GM23338 (cell line): ENCODE measurements at regions not wholly inside any gene's neighbourhood (a gene's known extent, or its start where the extent isn't known, plus 50 kb on each side); places are given as distances from the start of the nearest gene placed in this dataset.

Experiments used
- ATAC-seq: fragments of 200-7000 bp; cut with Tn5 transposase; 3 replicates; pipeline ENCODE4 v1.9.1; 2020
- DNase-seq: peaks from one replicate; pipeline ENCODE4 v3.0.0-alpha.2; 2015; ENCODE audit warnings: low spot score
- H2AFZ ChIP-seq: fragments of 200-600 bp; sonication (generic); 2 replicates; pipeline ENCODE4 v1.8.0; 2016; ENCODE audit warnings: antibody characterized with exemption, mild to moderate bottlenecking, moderate library complexity
- H3F3A ChIP-seq: fragments of 200-600 bp; sonication (generic); replicated peaks from 2 replicates; pipeline ENCODE4 v1.8.0; 2017; ENCODE audit warnings: antibody characterized with exemption, mixed run types, low read depth
- H3K27ac ChIP-seq: fragments of 200-600 bp; sonication (generic); 2 replicates; pipeline ENCODE4 v1.6.1; 2016; ENCODE audit warnings: low read depth
- H3K27me3 ChIP-seq: fragments of 200-600 bp; sonication (generic); 2 replicates; pipeline ENCODE4 v1.8.0; 2016; ENCODE audit warnings: mild to moderate bottlenecking, mixed run types, moderate library complexity; ENCODE audit not compliant: insufficient read depth
- H3K36me3 ChIP-seq: fragments of 200-600 bp; sonication (generic); 2 replicates; pipeline ENCODE4 v1.8.0; 2016; ENCODE audit warnings: mild to moderate bottlenecking; ENCODE audit not compliant: insufficient read depth
- H3K4me1 ChIP-seq: fragments of 200-600 bp; sonication (generic); 2 replicates; pipeline ENCODE4 v1.8.0; 2016; ENCODE audit warnings: mild to moderate bottlenecking, moderate library complexity; ENCODE audit not compliant: insufficient read depth
- H3K4me2 ChIP-seq: fragments of 200-600 bp; sonication (generic); 2 replicates; pipeline ENCODE4 v1.7.1; 2017; ENCODE audit warnings: mixed run types
- H3K4me3 ChIP-seq: fragments of 200-600 bp; sonication (generic); 2 replicates; pipeline ENCODE4 v1.6.1; 2016; ENCODE audit warnings: mixed run types
- H3K79me2 ChIP-seq: fragments of 200-600 bp; sonication (generic); replicated peaks from 2 replicates; pipeline ENCODE4 v1.8.0; 2017; ENCODE audit warnings: mild to moderate bottlenecking; ENCODE audit not compliant: insufficient read depth
- H3K9me2 ChIP-seq: fragments of 200-600 bp; sonication (generic); 2 replicates; pipeline ENCODE4 v1.8.0; 2017; ENCODE audit not compliant: insufficient read depth
- H4K20me1 ChIP-seq: fragments of 200-600 bp; sonication (generic); replicated peaks from 2 replicates; pipeline ENCODE4 v1.8.0; 2017; ENCODE audit warnings: mild to moderate bottlenecking; ENCODE audit not compliant: insufficient read depth
- H3K27ac Mint-ChIP-seq: 2 replicates; pipeline ENCODE4 v1.8.0; 2020; ENCODE audit warnings: inconsistent platforms, mild to moderate bottlenecking, moderate library complexity, mixed read lengths
- H3K27me3 Mint-ChIP-seq: 3 replicates; pipeline ENCODE4 v1.8.0; 2022; ENCODE audit warnings: low read depth, mild to moderate bottlenecking, moderate library complexity, mixed read lengths, inconsistent platforms; ENCODE audit not compliant: insufficient read depth, poor library complexity
- H3K36me3 Mint-ChIP-seq: 3 replicates; pipeline ENCODE4 v1.8.0; 2021; ENCODE audit warnings: low read depth, mild to moderate bottlenecking, inconsistent platforms, moderate library complexity, mixed read lengths
- H3K4me1 Mint-ChIP-seq: 3 replicates; pipeline ENCODE4 v1.8.0; 2020; ENCODE audit warnings: mild to moderate bottlenecking, inconsistent platforms, mixed read lengths
- H3K4me3 Mint-ChIP-seq: 3 replicates; pipeline ENCODE4 v1.8.0; 2021; ENCODE audit warnings: moderate library complexity, mild to moderate bottlenecking, inconsistent platforms, mixed read lengths
- H3K9me3 Mint-ChIP-seq: 3 replicates; pipeline ENCODE4 v1.8.0; 2020; ENCODE audit warnings: moderate library complexity, mild to moderate bottlenecking, inconsistent platforms, mixed read lengths
- CREB1 ChIP-seq: fragments of 250-450 bp; sonication (Bioruptor Pico); IDR thresholded peaks from 2 replicates; pipeline ENCODE4 v1.5.0; 2020; ENCODE audit warnings: low read depth, mild to moderate bottlenecking, moderate library complexity
- EZH2 ChIP-seq: fragments of 200-600 bp; sonication (generic); IDR thresholded peaks from one replicate; pipeline ENCODE4 v1.8.0; 2017; ENCODE audit warnings: antibody characterized with exemption, mild to moderate bottlenecking, low read depth; ENCODE audit not compliant: unreplicated experiment
- JUNB ChIP-seq: IDR thresholded peaks from one replicate; pipeline ENCODE4 v1.6.1; 2016; ENCODE audit warnings: antibody characterized with exemption; ENCODE audit not compliant: unreplicated experiment
- NANOG ChIP-seq: IDR thresholded peaks from 2 replicates; pipeline ENCODE4 v1.6.1; 2016; ENCODE audit warnings: antibody characterized with exemption, borderline replicate concordance
- POLR2AphosphoS5 ChIP-seq: IDR thresholded peaks from 2 replicates; pipeline ENCODE4 v1.6.1; 2016; ENCODE audit warnings: antibody characterized with exemption, low read depth
- STAT1 ChIP-seq: IDR thresholded peaks from one replicate; pipeline ENCODE4 v1.6.1; 2016; ENCODE audit warnings: antibody characterized with exemption; ENCODE audit not compliant: unreplicated experiment
- TF ChIP-seq, protein P1 (sequence below): IDR thresholded peaks from one replicate; pipeline ENCODE4 v1.6.1; 2018; ENCODE audit warnings: antibody characterized with exemption; ENCODE audit not compliant: unreplicated experiment
- TF ChIP-seq, protein P2 (sequence below): fragments of 250-450 bp; sonication (Bioruptor Pico); IDR thresholded peaks from 2 replicates; pipeline ENCODE4 v1.5.0; 2020; ENCODE audit warnings: mild to moderate bottlenecking, moderate library complexity

DNA sequence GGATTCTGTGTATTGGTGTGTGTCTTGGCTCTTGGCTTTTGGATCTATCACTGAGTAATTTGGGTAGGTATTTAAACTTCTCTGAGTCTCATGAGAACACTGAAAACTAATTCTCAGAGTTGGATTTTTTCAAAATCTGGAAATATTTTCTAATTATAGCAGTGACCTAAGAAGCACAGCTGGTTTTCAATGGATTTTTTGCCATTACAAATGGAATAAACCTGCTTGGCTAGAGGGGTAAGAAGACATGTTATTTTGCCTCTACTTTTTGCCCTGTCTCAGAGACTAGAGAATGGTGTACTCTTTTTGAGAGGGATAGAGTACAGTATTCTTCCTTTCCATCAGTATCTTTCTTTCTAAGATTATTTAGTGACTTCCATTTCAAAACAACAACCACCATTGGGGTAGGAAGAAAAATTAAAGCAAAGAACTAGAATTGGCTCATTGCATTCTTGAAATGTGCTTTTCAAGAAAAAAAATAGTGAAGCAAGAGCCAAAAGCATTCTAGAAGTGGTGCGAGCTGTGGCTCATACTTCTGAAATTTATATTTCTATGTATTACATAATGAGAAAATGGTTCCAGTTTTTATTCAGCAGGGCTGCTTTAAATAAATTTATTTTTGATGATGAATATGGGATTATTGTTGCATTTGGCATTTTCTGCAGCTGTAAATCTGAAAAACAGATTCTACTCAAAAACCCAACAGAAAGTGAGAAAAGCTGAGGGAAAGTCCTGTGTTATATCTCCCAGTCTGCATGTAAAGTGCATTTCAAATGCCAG lies 850.2 kb upstream of the SLIT2 start:
- ATAC-seq (no peak), DNase-seq (no peak)
- H3K9me2 ChIP-seq: no peaks in the 10 kb centered on the region
- no peaks in the 10 kb centered on the region for H3K27me3 ChIP-seq
- peaks cover 4% of the 10 kb centered on the region; the same call in 1 of the 2 replicates for H3K4me1 ChIP-seq
- Mint-ChIP-seq H3K4me3 (no peak overlapping the region), H3K9me3 (peaks cover 3% of the 10 kb centered on the region; the same call in 1 of the 3 replicates), H3K27me3 (peaks cover 4% of the 10 kb centered on the region), H3K4me1 (peaks cover 3% of the 10 kb centered on the region), H3K36me3 (peaks cover 2% of the 10 kb centered on the region; the same call in 1 of the 3 replicates), H3K27ac (no peak overlapping the region)
- no peaks in the 10 kb centered on the region for H3F3A ChIP-seq
- H3K27ac ChIP-seq: no peak overlapping the region
- H2AFZ ChIP-seq: peak overlapping the region; percentile 70; the same call in 1 of the 2 replicates
- TF ChIP-seq POLR2AphosphoS5 (no peak), CREB1 (no peak), NANOG (no peak), STAT1 (no peak), EZH2 (no peak), JUNB (no peak)
- TF ChIP-seq, protein P1, sequence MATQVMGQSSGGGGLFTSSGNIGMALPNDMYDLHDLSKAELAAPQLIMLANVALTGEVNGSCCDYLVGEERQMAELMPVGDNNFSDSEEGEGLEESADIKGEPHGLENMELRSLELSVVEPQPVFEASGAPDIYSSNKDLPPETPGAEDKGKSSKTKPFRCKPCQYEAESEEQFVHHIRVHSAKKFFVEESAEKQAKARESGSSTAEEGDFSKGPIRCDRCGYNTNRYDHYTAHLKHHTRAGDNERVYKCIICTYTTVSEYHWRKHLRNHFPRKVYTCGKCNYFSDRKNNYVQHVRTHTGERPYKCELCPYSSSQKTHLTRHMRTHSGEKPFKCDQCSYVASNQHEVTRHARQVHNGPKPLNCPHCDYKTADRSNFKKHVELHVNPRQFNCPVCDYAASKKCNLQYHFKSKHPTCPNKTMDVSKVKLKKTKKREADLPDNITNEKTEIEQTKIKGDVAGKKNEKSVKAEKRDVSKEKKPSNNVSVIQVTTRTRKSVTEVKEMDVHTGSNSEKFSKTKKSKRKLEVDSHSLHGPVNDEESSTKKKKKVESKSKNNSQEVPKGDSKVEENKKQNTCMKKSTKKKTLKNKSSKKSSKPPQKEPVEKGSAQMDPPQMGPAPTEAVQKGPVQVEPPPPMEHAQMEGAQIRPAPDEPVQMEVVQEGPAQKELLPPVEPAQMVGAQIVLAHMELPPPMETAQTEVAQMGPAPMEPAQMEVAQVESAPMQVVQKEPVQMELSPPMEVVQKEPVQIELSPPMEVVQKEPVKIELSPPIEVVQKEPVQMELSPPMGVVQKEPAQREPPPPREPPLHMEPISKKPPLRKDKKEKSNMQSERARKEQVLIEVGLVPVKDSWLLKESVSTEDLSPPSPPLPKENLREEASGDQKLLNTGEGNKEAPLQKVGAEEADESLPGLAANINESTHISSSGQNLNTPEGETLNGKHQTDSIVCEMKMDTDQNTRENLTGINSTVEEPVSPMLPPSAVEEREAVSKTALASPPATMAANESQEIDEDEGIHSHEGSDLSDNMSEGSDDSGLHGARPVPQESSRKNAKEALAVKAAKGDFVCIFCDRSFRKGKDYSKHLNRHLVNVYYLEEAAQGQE: no peak
- TF ChIP-seq, protein P2, sequence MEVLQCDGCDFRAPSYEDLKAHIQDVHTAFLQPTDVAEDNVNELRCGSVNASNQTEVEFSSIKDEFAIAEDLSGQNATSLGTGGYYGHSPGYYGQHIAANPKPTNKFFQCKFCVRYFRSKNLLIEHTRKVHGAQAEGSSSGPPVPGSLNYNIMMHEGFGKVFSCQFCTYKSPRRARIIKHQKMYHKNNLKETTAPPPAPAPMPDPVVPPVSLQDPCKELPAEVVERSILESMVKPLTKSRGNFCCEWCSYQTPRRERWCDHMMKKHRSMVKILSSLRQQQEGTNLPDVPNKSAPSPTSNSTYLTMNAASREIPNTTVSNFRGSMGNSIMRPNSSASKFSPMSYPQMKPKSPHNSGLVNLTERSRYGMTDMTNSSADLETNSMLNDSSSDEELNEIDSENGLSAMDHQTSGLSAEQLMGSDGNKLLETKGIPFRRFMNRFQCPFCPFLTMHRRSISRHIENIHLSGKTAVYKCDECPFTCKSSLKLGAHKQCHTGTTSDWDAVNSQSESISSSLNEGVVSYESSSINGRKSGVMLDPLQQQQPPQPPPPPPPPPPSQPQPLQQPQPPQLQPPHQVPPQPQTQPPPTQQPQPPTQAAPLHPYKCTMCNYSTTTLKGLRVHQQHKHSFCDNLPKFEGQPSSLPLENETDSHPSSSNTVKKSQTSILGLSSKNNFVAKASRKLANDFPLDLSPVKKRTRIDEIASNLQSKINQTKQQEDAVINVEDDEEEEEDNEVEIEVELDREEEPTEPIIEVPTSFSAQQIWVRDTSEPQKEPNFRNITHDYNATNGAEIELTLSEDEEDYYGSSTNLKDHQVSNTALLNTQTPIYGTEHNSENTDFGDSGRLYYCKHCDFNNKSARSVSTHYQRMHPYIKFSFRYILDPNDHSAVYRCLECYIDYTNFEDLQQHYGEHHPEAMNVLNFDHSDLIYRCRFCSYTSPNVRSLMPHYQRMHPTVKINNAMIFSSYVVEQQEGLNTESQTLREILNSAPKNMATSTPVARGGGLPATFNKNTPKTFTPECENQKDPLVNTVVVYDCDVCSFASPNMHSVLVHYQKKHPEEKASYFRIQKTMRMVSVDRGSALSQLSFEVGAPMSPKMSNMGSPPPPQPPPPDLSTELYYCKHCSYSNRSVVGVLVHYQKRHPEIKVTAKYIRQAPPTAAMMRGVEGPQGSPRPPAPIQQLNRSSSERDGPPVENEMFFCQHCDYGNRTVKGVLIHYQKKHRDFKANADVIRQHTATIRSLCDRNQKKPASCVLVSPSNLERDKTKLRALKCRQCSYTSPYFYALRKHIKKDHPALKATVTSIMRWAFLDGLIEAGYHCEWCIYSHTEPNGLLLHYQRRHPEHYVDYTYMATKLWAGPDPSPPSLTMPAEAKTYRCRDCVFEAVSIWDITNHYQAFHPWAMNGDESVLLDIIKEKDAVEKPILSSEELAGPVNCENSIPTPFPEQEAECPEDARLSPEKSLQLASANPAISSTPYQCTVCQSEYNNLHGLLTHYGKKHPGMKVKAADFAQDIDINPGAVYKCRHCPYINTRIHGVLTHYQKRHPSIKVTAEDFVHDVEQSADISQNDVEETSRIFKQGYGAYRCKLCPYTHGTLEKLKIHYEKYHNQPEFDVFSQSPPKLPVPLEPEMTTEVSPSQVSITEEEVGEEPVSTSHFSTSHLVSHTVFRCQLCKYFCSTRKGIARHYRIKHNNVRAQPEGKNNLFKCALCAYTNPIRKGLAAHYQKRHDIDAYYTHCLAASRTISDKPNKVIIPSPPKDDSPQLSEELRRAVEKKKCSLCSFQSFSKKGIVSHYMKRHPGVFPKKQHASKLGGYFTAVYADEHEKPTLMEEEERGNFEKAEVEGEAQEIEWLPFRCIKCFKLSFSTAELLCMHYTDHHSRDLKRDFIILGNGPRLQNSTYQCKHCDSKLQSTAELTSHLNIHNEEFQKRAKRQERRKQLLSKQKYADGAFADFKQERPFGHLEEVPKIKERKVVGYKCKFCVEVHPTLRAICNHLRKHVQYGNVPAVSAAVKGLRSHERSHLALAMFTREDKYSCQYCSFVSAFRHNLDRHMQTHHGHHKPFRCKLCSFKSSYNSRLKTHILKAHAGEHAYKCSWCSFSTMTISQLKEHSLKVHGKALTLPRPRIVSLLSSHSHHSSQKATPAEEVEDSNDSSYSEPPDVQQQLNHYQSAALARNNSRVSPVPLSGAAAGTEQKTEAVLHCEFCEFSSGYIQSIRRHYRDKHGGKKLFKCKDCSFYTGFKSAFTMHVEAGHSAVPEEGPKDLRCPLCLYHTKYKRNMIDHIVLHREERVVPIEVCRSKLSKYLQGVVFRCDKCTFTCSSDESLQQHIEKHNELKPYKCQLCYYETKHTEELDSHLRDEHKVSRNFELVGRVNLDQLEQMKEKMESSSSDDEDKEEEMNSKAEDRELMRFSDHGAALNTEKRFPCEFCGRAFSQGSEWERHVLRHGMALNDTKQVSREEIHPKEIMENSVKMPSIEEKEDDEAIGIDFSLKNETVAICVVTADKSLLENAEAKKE (CRISPR knock-in tag): no peak
- no peak overlapping the region for H3K4me2 ChIP-seq
- H4K20me1 ChIP-seq: no peaks in the 10 kb centered on the region
- H3K36me3 ChIP-seq: no peaks in the 10 kb centered on the region
- H3K79me2 ChIP-seq: no peaks in the 10 kb centered on the region
- no peak overlapping the region for H3K4me3 ChIP-seq
